Sigmoid colon (tissue), 6 donors: ENCODE measurements at regions not wholly inside any gene's neighbourhood (a gene's known extent, or its start where the extent isn't known, plus 50 kb on each side); places are given as distances from the start of the nearest gene placed in this dataset.

Source experiments
- DNase-seq: peaks from one replicate; pipeline ENCODE4 v3.0.0-alpha.2; 2019
- H3K27ac ChIP-seq, 4 donors: fragments of 200-600 bp; sonication (generic); one replicate each; pipeline ENCODE4 v1.5.1; 2016 to 2019; ENCODE audit warnings: mild to moderate bottlenecking in 1 of 4
- H3K27me3 ChIP-seq, 3 donors: fragments of 200-600 bp; sonication (generic); one replicate each; pipeline ENCODE4 v1.5.1; 2019; ENCODE audit warnings: mild to moderate bottlenecking in 1 of 3
- H3K36me3 ChIP-seq, 4 donors: fragments of 200-600 bp; sonication (generic); one replicate each; pipeline ENCODE4 v1.5.1; 2016 to 2019
- H3K4me1 ChIP-seq, 4 donors: fragments of 200-600 bp; sonication (generic); one replicate each; pipeline ENCODE4 v1.5.1; 2017 to 2019
- H3K4me3 ChIP-seq, 4 donors: fragments of 200-600 bp; sonication (generic); one replicate each; pipeline ENCODE4 v1.5.1; 2017 to 2019; ENCODE audit warnings: mild to moderate bottlenecking in 2 of 4, moderate library complexity in 1 of 4
- H3K9me3 ChIP-seq, 4 donors: fragments of 200-600 bp in 3 of 4; sonication (generic) in 3 of 4; one replicate each; pipeline versions ENCODE4 v1.5.1 to v1.6.1; 2013 to 2019
- EP300 ChIP-seq, 4 donors: sonication (generic); formaldehyde crosslinking; IDR thresholded peaks; one replicate each; pipeline ENCODE4 v1.6.1; 2017; ENCODE audit warnings: antibody characterized with exemption in 4 of 4
- POLR2A ChIP-seq, 2 donors: fragments of 450-650 bp; IDR thresholded peaks; one replicate each; pipeline ENCODE4 v1.6.1; 2016; ENCODE audit warnings: antibody characterized with exemption in 2 of 2, mild to moderate bottlenecking in 2 of 2, moderate library complexity in 2 of 2
- POLR2AphosphoS5 ChIP-seq, 4 donors: sonication (generic); formaldehyde crosslinking; IDR thresholded peaks; one replicate each; pipeline ENCODE4 v1.6.1; 2017; ENCODE audit warnings: antibody characterized with exemption in 4 of 4
- WGBS, 2 donors: extraction: QIAGEN DNeasy Blood & Tissue Kit; methylation state at CpG; one replicate each; pipeline ENCODE4 v1.1.7; 2013; 5-methylcytosine and 5-hydroxymethylcytosine counted together
- intact Hi-C: fragments of 100-400 bp; cut with DNase I; formaldehyde crosslinking; loops from one replicate; pipeline ENCODE4 v1.15.1; 2023
- TF ChIP-seq, protein P1 (sequence below), 4 experiments: fragments of 450-650 bp in 3 of 4; fragments of 200-600 bp in 1 of 4; IDR thresholded peaks; one replicate each; pipeline ENCODE4 v1.5.1; 2016 to 2019; ENCODE audit warnings: antibody characterized with exemption in 4 of 4, mild to moderate bottlenecking in 3 of 4, moderate library complexity in 2 of 4
- donor health status: healthy with polysubstance abuse.
- donor health status: healthy.

DNA sequence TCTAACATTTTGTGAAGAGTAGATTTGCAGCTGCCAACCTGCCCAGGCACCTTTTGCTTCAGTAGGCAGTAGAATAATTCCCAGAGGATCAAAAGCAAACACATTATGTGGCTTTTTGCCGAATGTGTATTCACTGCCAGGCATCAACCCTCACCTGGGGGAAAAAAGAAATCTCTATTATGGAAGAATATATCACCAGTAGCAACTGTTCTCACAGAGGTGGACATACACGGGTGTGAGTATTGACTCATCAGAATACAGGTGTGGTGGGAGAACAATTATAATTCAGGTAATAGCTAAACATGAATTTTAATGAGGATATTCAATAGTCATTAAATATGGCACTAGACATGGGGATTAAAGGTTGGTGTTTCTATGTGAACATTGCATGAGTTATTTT lies 910.7 kb downstream of the TFAP2A start:
- intact Hi-C loops, result no loop called here
- Histone ChIP-seq H3K9me3 (peaks cover 0 to 6% (median 0%) of the 10 kb centered on the region in 4 donors), H3K4me1 (no peaks in the 10 kb centered on the region), H3K4me3 (no peak overlapping the region), H3K27me3 (no peaks in the 10 kb centered on the region), H3K27ac (no peak overlapping the region), H3K36me3 (no peaks in the 10 kb centered on the region)
- no peak for TF ChIP-seq POLR2A (IDR thresholded peaks at IDR 0.05)
- no peak for TF ChIP-seq POLR2AphosphoS5 (IDR thresholded peaks at IDR 0.05)
- no peak for TF ChIP-seq EP300 (IDR thresholded peaks at IDR 0.05)
- TF ChIP-seq, protein P1, sequence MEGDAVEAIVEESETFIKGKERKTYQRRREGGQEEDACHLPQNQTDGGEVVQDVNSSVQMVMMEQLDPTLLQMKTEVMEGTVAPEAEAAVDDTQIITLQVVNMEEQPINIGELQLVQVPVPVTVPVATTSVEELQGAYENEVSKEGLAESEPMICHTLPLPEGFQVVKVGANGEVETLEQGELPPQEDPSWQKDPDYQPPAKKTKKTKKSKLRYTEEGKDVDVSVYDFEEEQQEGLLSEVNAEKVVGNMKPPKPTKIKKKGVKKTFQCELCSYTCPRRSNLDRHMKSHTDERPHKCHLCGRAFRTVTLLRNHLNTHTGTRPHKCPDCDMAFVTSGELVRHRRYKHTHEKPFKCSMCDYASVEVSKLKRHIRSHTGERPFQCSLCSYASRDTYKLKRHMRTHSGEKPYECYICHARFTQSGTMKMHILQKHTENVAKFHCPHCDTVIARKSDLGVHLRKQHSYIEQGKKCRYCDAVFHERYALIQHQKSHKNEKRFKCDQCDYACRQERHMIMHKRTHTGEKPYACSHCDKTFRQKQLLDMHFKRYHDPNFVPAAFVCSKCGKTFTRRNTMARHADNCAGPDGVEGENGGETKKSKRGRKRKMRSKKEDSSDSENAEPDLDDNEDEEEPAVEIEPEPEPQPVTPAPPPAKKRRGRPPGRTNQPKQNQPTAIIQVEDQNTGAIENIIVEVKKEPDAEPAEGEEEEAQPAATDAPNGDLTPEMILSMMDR (IDR thresholded peaks at IDR 0.05), result no peak
- 70 to 76% methylated on average over 2 of the region's 2 CpGs for WGBS, 2 donors
- DNase-seq, result no peak

DNA sequence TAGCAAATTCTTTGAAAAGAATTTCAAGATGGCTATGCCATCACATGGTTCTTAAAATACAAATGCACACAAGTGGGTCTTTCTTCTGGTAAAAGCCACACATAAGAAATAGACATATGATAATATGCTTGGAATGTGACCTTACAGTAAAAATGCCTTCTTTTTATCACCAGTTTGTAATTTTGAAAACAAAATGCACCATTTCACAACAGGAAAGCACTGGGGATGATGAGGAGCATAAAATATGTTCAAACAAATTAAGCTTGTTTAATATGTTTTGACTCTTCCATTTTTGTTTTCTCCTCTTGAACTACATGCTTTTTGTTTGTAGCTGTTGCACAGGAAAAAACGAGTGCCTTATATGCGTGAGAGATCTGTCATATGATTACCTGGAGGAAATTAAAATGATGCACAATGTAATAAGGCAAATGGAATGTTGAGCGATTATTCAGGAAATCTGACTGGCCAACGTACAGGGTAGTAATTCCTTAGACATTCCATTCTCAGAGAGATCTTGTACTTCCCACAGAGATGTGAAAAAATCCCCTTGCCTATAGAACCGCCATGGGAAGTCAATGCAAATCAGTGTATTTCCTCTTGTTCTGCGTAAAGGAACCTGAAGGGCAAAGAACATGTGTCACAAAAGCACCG lies 911.6 kb downstream of the TFAP2A start:
- intact Hi-C loops, result no loop called here
- TF ChIP-seq, protein P1 (IDR thresholded peaks at IDR 0.05), result no peak
- TF ChIP-seq POLR2A (IDR thresholded peaks at IDR 0.05) (no peak), POLR2AphosphoS5 (IDR thresholded peaks at IDR 0.05) (no peak), EP300 (IDR thresholded peaks at IDR 0.05) (no peak)
- H3K4me3 ChIP-seq, result no peak overlapping the region
- peaks cover 0 to 6% (median 0%) of the 10 kb centered on the region in 4 donors for H3K9me3 ChIP-seq
- H3K27me3 ChIP-seq, result no peaks in the 10 kb centered on the region
- no peaks in the 10 kb centered on the region for H3K36me3 ChIP-seq
- no peak overlapping the region for H3K27ac ChIP-seq
- no peaks in the 10 kb centered on the region for H3K4me1 ChIP-seq
- no peak for DNase-seq
- 65 to 71% methylated on average over 7 of the region's 7 CpGs for WGBS, 2 donors

DNA sequence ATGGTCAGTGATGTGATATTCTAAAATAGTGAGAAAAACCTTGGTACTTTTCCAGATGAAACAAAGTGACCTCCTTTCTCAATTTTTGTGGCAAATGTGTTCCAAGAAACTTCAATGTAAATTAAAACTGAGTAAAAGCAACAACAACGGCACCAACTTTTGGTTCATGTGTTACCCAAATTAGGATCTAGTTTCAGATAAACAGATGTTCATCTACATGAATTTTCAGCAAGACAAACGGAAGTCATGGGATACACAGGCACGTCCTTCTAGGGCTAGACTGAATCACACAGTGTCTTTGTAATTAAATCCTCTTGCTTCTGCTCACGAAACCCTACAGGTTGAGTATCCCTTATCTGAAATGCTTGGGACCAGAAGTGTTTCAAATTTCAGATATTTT lies 915.2 kb downstream of the TFAP2A start:
- TF ChIP-seq EP300 (IDR thresholded peaks at IDR 0.05), result no peak
- TF ChIP-seq, protein P1 (IDR thresholded peaks at IDR 0.05), result no peak
- TF ChIP-seq POLR2AphosphoS5 (IDR thresholded peaks at IDR 0.05), result no peak
- no peak for TF ChIP-seq POLR2A (IDR thresholded peaks at IDR 0.05)
- no peak overlapping the region for H3K27ac ChIP-seq
- H3K9me3 ChIP-seq, result no peaks in the 10 kb centered on the region
- no peak for DNase-seq
- no peak overlapping the region for H3K4me3 ChIP-seq
- no peaks in the 10 kb centered on the region for H3K36me3 ChIP-seq
- H3K4me1 ChIP-seq, result no peaks in the 10 kb centered on the region
- intact Hi-C loops, result no loop called here
- 69 to 74% methylated on average over 4 of the region's 4 CpGs for WGBS, 2 donors
- H3K27me3 ChIP-seq, result no peaks in the 10 kb centered on the region

DNA sequence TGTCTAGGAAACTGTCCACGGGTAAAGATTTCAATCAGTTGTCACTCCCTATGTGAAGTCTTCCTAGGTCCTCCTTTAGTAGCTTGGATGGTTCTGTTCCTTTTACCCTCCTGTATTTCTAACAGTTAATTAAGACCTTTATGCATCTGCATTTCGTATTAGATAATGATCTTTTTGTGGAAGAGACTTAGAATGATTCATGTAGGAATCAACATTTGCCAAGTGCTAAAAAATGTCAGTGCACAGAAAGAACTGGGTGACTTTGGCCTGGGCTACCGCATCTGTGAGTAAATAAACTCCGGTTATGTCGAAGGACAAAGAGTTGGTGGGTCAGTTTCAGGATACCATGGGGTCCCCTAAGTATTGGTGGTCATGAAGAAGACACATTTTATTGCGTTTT lies 918.0 kb downstream of the TFAP2A start:
- H3K9me3 ChIP-seq, result no peaks in the 10 kb centered on the region
- WGBS, 2 donors, result 74 to 85% methylated on average over 6 of the region's 6 CpGs
- no peak overlapping the region for H3K27ac ChIP-seq

More for the DNA sequence above, 918.0 kb downstream of the TFAP2A start:
- H3K27me3 ChIP-seq, result no peaks in the 10 kb centered on the region
- no peaks in the 10 kb centered on the region for H3K36me3 ChIP-seq
- intact Hi-C loops, result no loop called here
- no peak for TF ChIP-seq EP300 (IDR thresholded peaks at IDR 0.05)
- TF ChIP-seq, protein P1 (IDR thresholded peaks at IDR 0.05), result no peak
- no peak for TF ChIP-seq POLR2A (IDR thresholded peaks at IDR 0.05)
- TF ChIP-seq POLR2AphosphoS5 (IDR thresholded peaks at IDR 0.05), result no peak
- no peaks in the 10 kb centered on the region for H3K4me1 ChIP-seq
- DNase-seq, result no peak
- H3K4me3 ChIP-seq, result no peak overlapping the region
